Ovary (tissue), 3 donors: ENCODE measurements at regions not wholly inside any gene's neighbourhood (a gene's known extent, or its start where the extent isn't known, plus 50 kb on each side); places are given as distances from the start of the nearest gene placed in this dataset.

ENCODE experiments used
- POLR2A ChIP-seq: fragments of 450-650 bp; IDR thresholded peaks from one replicate; pipeline ENCODE4 v1.6.1; 2017; ENCODE audit warnings: antibody characterized with exemption, mild to moderate bottlenecking, moderate library complexity
- TF ChIP-seq, protein P1 (sequence below), 3 donors: fragments of 450-650 bp in 2 of 3; fragments of 200-600 bp in 1 of 3; IDR thresholded peaks; one replicate each; pipeline versions ENCODE4 v1.5.1 to v1.8.0; 2016 to 2022; ENCODE audit warnings: antibody characterized with exemption in 3 of 3, mild to moderate bottlenecking in 1 of 3
- donor health status: DM: no; HTN: no; CAD: no.

DNA sequence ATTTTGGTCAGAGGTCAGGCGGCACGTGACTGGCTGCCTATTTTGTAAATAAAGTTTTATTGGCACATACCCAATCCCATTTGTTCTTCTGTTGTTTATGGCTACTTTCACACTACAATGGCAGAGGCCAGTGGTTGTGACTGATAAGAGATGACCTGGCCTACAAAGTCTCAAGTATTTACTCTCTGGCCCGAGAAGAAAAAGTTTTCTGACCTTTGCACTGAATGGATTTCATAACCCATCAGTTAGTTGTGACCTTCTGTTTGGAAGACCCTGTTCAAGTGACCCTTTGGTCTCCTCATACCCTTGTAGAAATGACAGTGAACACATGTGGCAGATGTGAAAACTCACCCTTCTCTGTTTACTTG, 121.4 kb upstream of the MGAT5 start:
- TF ChIP-seq, protein P1, sequence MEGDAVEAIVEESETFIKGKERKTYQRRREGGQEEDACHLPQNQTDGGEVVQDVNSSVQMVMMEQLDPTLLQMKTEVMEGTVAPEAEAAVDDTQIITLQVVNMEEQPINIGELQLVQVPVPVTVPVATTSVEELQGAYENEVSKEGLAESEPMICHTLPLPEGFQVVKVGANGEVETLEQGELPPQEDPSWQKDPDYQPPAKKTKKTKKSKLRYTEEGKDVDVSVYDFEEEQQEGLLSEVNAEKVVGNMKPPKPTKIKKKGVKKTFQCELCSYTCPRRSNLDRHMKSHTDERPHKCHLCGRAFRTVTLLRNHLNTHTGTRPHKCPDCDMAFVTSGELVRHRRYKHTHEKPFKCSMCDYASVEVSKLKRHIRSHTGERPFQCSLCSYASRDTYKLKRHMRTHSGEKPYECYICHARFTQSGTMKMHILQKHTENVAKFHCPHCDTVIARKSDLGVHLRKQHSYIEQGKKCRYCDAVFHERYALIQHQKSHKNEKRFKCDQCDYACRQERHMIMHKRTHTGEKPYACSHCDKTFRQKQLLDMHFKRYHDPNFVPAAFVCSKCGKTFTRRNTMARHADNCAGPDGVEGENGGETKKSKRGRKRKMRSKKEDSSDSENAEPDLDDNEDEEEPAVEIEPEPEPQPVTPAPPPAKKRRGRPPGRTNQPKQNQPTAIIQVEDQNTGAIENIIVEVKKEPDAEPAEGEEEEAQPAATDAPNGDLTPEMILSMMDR (IDR thresholded peaks at IDR 0.05) = no peak
- no peak for TF ChIP-seq POLR2A
